IPS DF 4.7 (cell line): ENCODE measurements at regions not wholly inside any gene's neighbourhood (a gene's known extent, or its start where the extent isn't known, plus 50 kb on each side); places are given as distances from the start of the nearest gene placed in this dataset.
A peak's percentile ranks its signal among the peaks of the same experiment; 100 is the strongest.
"Not testable (repeated sequence)": the region's sequence is repeated elsewhere in the genome, so short reads cannot be mapped to it uniquely, and the experiment has no call there.

Source experiments
- DNase-seq: peaks from one replicate; pipeline ENCODE4 v3.0.0-alpha.2; 2013; ENCODE audit warnings: low spot score; ENCODE audit errors: extremely low read depth

- DNase-seq, result no peak
Observed at GRCh38 chr17:49898366-49899190, 50.7 kb upstream of the TAC4 start.

GRCh38 chr17:49899191-49899485, 51.3 kb upstream of the TAC4 start:
- DNase-seq, result peak; percentile 66

GRCh38 chr17:49899588-49899987, 51.7 kb upstream of the TAC4 start:
- DNase-seq, result no peak

- DNase-seq, result not testable (repeated sequence)
Observed at GRCh38 chr17:49900801-49901200, 52.9 kb upstream of the TAC4 start.

GRCh38 chr17:49901460-49902331, 53.8 kb upstream of the TAC4 start:
- DNase-seq, result no peak

- no peak for DNase-seq
Observed at GRCh38 chr17:49903523-49903922, 55.7 kb upstream of the TAC4 start.

- no peak for DNase-seq
Observed at GRCh38 chr17:49904893-49905292, 57.0 kb upstream of the TAC4 start.

- DNase-seq, result no peak
Observed at GRCh38 chr17:49906531-49907136, 58.8 kb upstream of the TAC4 start.

GRCh38 chr17:49907279-49907678, 59.4 kb upstream of the TAC4 start:
- DNase-seq, result no peak

GRCh38 chr17:49908782-49909714, 59.9 kb upstream of the DLX4 start:
- no peak for DNase-seq

- DNase-seq, result no peak
Observed at GRCh38 chr17:49910094-49910857, 58.7 kb upstream of the DLX4 start.

- DNase-seq, result no peak
Observed at GRCh38 chr17:49910858-49911204, 58.2 kb upstream of the DLX4 start.

GRCh38 chr17:49911719-49912118, 57.3 kb upstream of the DLX4 start:
- DNase-seq, result no peak

GRCh38 chr17:49913226-49914095, 55.5 kb upstream of the DLX4 start:
- DNase-seq, result no peak

GRCh38 chr17:49914096-49914490, 54.9 kb upstream of the DLX4 start:
- no peak for DNase-seq

GRCh38 chr17:49914664-49915063, 54.3 kb upstream of the DLX4 start:
- DNase-seq, result no peak

- no peak for DNase-seq
Observed at GRCh38 chr17:49915260-49915659, 53.7 kb upstream of the DLX4 start.

- DNase-seq, result no peak
Observed at GRCh38 chr17:49915670-49916069, 53.3 kb upstream of the DLX4 start.

GRCh38 chr17:49916854-49917515, 52.0 kb upstream of the DLX4 start:
- DNase-seq, result no peak
